Left lung (tissue), 4 donors: ENCODE measurements at regions not wholly inside any gene's neighbourhood (a gene's known extent, or its start where the extent isn't known, plus 50 kb on each side); places are given as distances from the start of the nearest gene placed in this dataset.

Experiments used
- ATAC-seq: fragments of 200-7000 bp; cut with Tn5 transposase; one replicate; pipeline ENCODE4 v1.9.1; 2020; ENCODE audit warnings: moderate library complexity
- DNase-seq, 4 donors: peaks; one replicate each; pipeline ENCODE4 v3.0.0-alpha.2; 2013 to 2020
- H3K27ac ChIP-seq, 2 donors: fragments of 200-600 bp; sonication (generic) in 1 of 2; one replicate each; pipeline versions ENCODE4 v1.5.0 to v1.8.0; 2020 to 2021
- H3K27me3 ChIP-seq, 2 donors: fragments of 200-600 bp; sonication (generic) in 1 of 2; one replicate each; pipeline versions ENCODE4 v1.5.0 to v1.8.0; 2020 to 2021
- H3K36me3 ChIP-seq, 2 donors: fragments of 200-600 bp; sonication (generic) in 1 of 2; one replicate each; pipeline versions ENCODE4 v1.5.0 to v1.8.0; 2020 to 2021
- H3K4me1 ChIP-seq, 2 donors: fragments of 200-600 bp; one replicate each; pipeline ENCODE4 v1.8.0; 2021
- H3K4me3 ChIP-seq, 2 donors: fragments of 200-600 bp; sonication (generic) in 1 of 2; one replicate each; pipeline versions ENCODE4 v1.5.0 to v1.8.0; 2020 to 2021; ENCODE audit warnings: mild to moderate bottlenecking in 1 of 2
- H3K9me3 ChIP-seq, 2 donors: fragments of 200-600 bp; sonication (generic) in 1 of 2; one replicate each; pipeline versions ENCODE4 v1.5.0 to v1.8.0; 2020 to 2021
- intact Hi-C, 2 donors: fragments of 100-400 bp; cut with DNase I; formaldehyde crosslinking; loops; one replicate each; pipeline versions ENCODE4 v1.11.2 to v1.14.2; 2022
- TF ChIP-seq, protein P1 (sequence below), 2 donors: fragments of 200-600 bp; sonication (generic) in 1 of 2; IDR thresholded peaks; one replicate each; pipeline versions ENCODE4 v1.5.0 to v1.8.0; 2021; ENCODE audit warnings: antibody characterized with exemption in 2 of 2
- donor health status: DM: no; HTN: yes; CAD: no.
- donor health status: DM: no; HTN: no; CAD: no.

GRCh38 chr2:207286106-207286505 is 120.4 kb upstream of the KLF7 start:
- no peaks in the 10 kb centered on the region for H3K27me3 ChIP-seq
- H3K4me1 ChIP-seq = peaks cover 0 to 14% of the 10 kb centered on the region in 2 donors
- no peaks in the 10 kb centered on the region for H3K9me3 ChIP-seq
- TF ChIP-seq, protein P1, sequence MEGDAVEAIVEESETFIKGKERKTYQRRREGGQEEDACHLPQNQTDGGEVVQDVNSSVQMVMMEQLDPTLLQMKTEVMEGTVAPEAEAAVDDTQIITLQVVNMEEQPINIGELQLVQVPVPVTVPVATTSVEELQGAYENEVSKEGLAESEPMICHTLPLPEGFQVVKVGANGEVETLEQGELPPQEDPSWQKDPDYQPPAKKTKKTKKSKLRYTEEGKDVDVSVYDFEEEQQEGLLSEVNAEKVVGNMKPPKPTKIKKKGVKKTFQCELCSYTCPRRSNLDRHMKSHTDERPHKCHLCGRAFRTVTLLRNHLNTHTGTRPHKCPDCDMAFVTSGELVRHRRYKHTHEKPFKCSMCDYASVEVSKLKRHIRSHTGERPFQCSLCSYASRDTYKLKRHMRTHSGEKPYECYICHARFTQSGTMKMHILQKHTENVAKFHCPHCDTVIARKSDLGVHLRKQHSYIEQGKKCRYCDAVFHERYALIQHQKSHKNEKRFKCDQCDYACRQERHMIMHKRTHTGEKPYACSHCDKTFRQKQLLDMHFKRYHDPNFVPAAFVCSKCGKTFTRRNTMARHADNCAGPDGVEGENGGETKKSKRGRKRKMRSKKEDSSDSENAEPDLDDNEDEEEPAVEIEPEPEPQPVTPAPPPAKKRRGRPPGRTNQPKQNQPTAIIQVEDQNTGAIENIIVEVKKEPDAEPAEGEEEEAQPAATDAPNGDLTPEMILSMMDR (IDR thresholded peaks at IDR 0.05) = no peak
- intact Hi-C loops = no loop called here
- no peaks in the 10 kb centered on the region for H3K36me3 ChIP-seq
- no peak overlapping the region for H3K27ac ChIP-seq
- no peak overlapping the region for H3K4me3 ChIP-seq
- ATAC-seq (no peak), DNase-seq (no peak)

DNA sequence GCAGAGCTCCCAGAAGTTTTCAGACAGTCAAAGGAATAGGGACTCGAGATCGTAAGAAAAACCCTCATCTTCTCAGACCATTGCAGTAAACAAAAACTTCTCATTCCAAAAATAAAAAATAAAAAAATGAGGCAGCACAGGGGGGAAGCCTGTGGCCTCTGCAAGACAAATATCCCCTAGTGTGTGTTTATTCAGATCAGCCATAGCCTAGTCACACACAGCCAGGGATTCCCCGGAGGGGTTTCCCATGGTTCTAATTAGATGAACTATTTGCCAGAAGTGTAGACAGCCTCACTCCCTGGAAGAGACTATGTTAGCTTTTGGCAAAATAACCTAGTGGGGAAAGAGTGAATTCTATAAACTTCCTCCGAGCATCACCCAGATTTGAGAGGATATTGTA is 122.9 kb upstream of the KLF7 start:
- DNase-seq = no peak
- intact Hi-C loops = no loop called here
- H3K27me3 ChIP-seq = no peaks in the 10 kb centered on the region
- no peaks in the 10 kb centered on the region for H3K9me3 ChIP-seq
- peaks cover 0 to 4% of the 10 kb centered on the region in 2 donors for H3K4me1 ChIP-seq
- TF ChIP-seq, protein P1 (IDR thresholded peaks at IDR 0.05) = no peak
- ATAC-seq = no peak
- no peak overlapping the region for H3K27ac ChIP-seq
- no peak overlapping the region for H3K4me3 ChIP-seq
- no peaks in the 10 kb centered on the region for H3K36me3 ChIP-seq

DNA sequence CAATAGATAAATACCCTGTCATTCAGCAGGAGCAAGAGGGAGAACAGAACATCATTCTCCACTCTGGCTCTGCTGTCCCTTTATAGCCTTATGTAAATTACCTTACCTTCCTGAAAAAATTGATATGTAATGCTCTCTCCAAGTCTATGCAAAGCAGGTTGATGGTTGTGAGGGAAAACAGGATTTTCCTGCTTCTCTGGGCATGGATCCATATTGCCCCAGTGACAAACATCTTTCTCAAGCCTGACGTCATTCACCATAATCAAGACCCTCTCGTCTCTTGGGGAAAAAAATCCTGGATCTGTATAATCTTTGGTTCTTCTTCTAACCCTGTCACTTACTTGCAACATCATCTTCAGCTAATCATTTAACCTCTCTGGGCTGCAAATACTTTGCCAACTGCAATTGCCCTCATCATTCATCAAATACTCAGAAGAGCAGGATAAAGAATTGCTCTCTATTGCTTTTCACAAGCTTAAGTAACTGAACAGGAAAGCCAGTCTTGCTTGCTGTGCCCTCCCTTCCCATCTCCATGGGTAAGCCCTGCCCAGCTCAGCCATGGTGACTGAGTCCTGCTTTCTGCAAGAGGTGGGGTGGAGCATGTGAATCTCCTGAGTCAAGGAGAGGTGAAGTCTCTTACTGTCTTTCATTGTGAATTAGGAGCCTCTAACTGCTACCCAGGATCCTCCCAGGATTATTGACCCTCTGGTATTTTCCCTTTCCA is 123.7 kb upstream of the KLF7 start:
- Histone ChIP-seq H3K4me3 (no peak overlapping the region), H3K27me3 (no peaks in the 10 kb centered on the region), H3K9me3 (no peaks in the 10 kb centered on the region), H3K36me3 (no peaks in the 10 kb centered on the region), H3K27ac (no peak overlapping the region), H3K4me1 (no peaks in the 10 kb centered on the region)
- TF ChIP-seq, protein P1 (IDR thresholded peaks at IDR 0.05) = no peak
- ATAC-seq = peak; percentile 33
- peak in 1 of 4 donors; percentile 37 for DNase-seq
- intact Hi-C loops = no loop called here

- no peaks in the 10 kb centered on the region for H3K9me3 ChIP-seq
- H3K36me3 ChIP-seq = no peaks in the 10 kb centered on the region
- DNase-seq (no peak), ATAC-seq (no peak)
- H3K4me1 ChIP-seq = no peaks in the 10 kb centered on the region
- intact Hi-C loops = no loop called here
- H3K27me3 ChIP-seq = no peaks in the 10 kb centered on the region
- TF ChIP-seq, protein P1 (IDR thresholded peaks at IDR 0.05) = no peak
- no peak overlapping the region for H3K4me3 ChIP-seq
- H3K27ac ChIP-seq = no peak overlapping the region
Measured at GRCh38 chr2:207290833-207291624, 125.3 kb upstream of the KLF7 start.

DNA sequence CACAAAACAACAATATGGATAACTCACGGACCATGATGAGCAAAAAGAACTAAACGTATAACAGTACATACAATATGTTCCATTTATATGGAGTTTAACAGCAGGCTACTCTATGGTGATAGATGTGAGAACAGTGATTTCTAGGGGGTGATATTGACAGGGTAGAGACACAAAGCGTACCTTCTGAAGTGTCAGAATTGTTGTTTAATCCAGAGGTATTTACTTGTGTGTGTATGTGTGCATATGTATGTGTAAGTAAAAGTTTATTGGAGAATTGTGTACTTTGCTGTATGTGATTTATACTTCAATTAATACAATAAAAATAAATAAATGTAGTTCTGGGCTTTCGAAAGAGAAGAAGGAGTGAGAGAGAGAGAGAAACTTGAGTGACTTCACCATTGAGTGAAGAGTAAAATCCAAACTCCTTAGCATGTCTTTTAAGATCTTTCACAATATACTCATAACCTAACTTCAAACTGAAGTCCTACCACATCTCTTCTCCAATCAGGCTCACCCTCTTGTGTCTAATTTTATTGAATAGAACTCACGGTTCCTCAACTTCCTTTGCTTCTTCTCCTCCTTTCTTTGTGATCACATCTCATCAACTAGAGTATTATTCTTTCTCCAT is 126.0 kb upstream of the KLF7 start:
- ATAC-seq = no peak
- Histone ChIP-seq H3K36me3 (no peaks in the 10 kb centered on the region), H3K4me1 (no peaks in the 10 kb centered on the region), H3K4me3 (no peak overlapping the region), H3K27me3 (no peaks in the 10 kb centered on the region), H3K9me3 (no peaks in the 10 kb centered on the region), H3K27ac (no peak overlapping the region)
- DNase-seq = no peak
- intact Hi-C loops = no loop called here
- TF ChIP-seq, protein P1 (IDR thresholded peaks at IDR 0.05) = no peak
